ENCODE measurements at regions not wholly inside any gene's neighbourhood (a gene's known extent, or its start where the extent isn't known, plus 50 kb on each side); places are given as distances from the start of the nearest gene placed in this dataset.

DNA sequence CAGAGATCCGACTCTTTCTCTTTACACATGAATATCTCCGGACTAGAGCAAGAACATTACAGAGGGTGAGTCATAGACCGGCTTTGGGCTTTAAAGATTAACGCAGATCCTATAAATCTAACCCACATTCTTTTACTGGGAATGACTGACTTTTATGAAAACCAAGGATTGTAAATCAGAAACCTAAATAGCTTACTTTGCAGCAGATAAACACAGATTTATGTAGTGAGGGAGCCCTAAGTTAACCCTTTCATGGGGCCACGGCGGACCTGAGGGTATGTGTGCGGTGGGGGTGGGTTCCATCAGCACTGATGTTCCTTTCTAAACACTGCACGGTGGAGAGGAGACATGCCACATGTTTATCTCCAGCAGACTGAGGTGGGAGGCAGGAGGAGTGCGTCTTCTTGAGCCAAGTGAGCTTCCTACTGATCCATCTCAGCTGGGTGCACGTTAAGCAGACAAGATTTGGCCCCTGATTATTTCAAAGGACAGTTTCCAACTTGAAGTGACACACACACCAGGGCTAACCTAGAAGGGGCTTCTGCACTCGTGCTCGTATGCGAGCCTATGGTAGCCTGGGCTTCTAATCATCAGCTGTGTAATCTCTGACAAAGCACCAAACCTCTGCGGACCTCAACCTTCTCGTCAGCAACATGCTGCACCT, 127.6 kb downstream of the WDR11 start:
- FAIRE-seq = no peak
- intact Hi-C loops (cut with DNase I) = no loop called here
- peaks cover 0 to 12% (median 3%) of the 10 kb centered on the region in 3 donors for H3K9me3 ChIP-seq (ENCODE audit: control insufficient read depth in 2 of 3, insufficient read depth in 1 of 3, low read length in 3 of 3)
- no peaks in the 10 kb centered on the region for H3K36me3 ChIP-seq (ENCODE audit: control insufficient read depth in 2 of 3, insufficient read depth in 3 of 3, low read length in 3 of 3)
- TF ChIP-seq, protein P1, sequence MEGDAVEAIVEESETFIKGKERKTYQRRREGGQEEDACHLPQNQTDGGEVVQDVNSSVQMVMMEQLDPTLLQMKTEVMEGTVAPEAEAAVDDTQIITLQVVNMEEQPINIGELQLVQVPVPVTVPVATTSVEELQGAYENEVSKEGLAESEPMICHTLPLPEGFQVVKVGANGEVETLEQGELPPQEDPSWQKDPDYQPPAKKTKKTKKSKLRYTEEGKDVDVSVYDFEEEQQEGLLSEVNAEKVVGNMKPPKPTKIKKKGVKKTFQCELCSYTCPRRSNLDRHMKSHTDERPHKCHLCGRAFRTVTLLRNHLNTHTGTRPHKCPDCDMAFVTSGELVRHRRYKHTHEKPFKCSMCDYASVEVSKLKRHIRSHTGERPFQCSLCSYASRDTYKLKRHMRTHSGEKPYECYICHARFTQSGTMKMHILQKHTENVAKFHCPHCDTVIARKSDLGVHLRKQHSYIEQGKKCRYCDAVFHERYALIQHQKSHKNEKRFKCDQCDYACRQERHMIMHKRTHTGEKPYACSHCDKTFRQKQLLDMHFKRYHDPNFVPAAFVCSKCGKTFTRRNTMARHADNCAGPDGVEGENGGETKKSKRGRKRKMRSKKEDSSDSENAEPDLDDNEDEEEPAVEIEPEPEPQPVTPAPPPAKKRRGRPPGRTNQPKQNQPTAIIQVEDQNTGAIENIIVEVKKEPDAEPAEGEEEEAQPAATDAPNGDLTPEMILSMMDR (IDR thresholded peaks at IDR 0.05; ENCODE audit: borderline replicate concordance, extremely low read depth, insufficient read depth) = no peak
- H3K4me3 ChIP-seq (ENCODE audit: low read length in 3 of 3) = peak overlapping the region; percentile 32 to 62 (median 53)
- peak in 4 of 5 donors; percentile 76 to 90 (median 84) for DNase-seq
- no peak overlapping the region for H3K27ac ChIP-seq (ENCODE audit: low read depth in 2 of 2, low read length in 2 of 2)
- no peaks in the 10 kb centered on the region for H3K27me3 ChIP-seq (ENCODE audit: control insufficient read depth, insufficient read depth, low read length)
- H3K9ac ChIP-seq (ENCODE audit: low read length in 3 of 3) = peak overlapping the region in 1 of 3 donors; percentile 53
- H3K4me1 ChIP-seq (ENCODE audit: control insufficient read depth in 2 of 3, insufficient read depth in 2 of 3, low read depth in 1 of 3, low read length in 3 of 3) = peaks cover 9 to 14% (median 10%) of the 10 kb centered on the region in 3 donors

DNA sequence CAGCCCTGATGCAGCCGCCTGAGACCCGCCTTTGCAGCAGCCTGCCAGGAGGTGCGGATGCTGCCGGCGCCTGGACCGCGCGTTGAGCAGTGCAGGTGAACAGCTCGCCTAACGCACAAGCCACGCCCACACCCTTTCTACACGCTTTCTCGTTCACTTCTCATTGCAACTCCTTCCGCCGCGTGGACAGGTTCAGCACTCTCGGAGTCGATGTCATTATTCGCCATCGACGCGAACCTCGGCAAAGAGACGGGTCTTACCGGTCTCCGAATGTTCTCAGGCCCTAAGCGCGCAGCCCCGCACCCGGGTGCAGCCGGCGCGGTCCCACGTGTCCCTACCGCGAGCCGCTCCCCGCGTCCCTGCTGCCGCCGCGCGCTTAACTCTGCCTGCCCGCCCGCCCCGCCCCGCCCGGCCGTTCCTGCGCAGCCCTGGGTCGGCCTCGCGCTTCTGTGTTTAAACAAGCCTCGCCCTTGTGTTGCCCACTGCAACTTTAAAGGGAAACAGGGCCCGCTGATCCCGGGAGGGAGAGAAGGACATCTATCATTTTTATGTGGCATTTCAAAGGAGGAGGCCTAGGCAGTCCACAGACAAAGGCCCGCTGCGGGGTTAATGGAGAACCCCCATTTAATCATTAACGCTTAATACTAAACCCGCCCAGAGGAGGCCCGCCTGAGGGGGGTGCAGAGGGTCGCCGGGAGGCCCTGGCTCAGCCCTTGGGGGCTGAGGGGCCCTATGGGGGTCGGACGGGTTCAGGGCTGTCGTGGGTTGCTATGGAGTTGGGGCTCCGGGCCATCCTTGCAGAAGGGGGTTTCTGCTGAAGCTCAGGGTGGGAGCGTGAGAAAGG, 128.5 kb downstream of the WDR11 start:
- no peaks in the 10 kb centered on the region for H3K36me3 ChIP-seq (ENCODE audit: control insufficient read depth in 2 of 3, insufficient read depth in 3 of 3, low read length in 3 of 3)
- intact Hi-C loops (cut with DNase I) = no loop called here
- peak overlapping the region; percentile 32 to 62 (median 53) for H3K4me3 ChIP-seq (ENCODE audit: low read length in 3 of 3)
- DNase-seq (peak; percentile 84 to 96 (median 95)), FAIRE-seq (no peak)
- TF ChIP-seq, protein P1 (IDR thresholded peaks at IDR 0.05; ENCODE audit: borderline replicate concordance, extremely low read depth, insufficient read depth) = no peak
- H3K9me3 ChIP-seq (ENCODE audit: control insufficient read depth in 2 of 3, insufficient read depth in 1 of 3, low read length in 3 of 3) = peaks cover 0 to 6% (median 3%) of the 10 kb centered on the region in 3 donors
- H3K9ac ChIP-seq (ENCODE audit: low read length in 3 of 3) = peak overlapping the region in 1 of 3 donors; percentile 53
- H3K27me3 ChIP-seq (ENCODE audit: control insufficient read depth, insufficient read depth, low read length) = no peaks in the 10 kb centered on the region
- peaks cover 9 to 14% (median 10%) of the 10 kb centered on the region in 3 donors for H3K4me1 ChIP-seq (ENCODE audit: control insufficient read depth in 2 of 3, insufficient read depth in 2 of 3, low read depth in 1 of 3, low read length in 3 of 3)
- H3K27ac ChIP-seq (ENCODE audit: low read depth in 2 of 2, low read length in 2 of 2) = no peak overlapping the region

DNA sequence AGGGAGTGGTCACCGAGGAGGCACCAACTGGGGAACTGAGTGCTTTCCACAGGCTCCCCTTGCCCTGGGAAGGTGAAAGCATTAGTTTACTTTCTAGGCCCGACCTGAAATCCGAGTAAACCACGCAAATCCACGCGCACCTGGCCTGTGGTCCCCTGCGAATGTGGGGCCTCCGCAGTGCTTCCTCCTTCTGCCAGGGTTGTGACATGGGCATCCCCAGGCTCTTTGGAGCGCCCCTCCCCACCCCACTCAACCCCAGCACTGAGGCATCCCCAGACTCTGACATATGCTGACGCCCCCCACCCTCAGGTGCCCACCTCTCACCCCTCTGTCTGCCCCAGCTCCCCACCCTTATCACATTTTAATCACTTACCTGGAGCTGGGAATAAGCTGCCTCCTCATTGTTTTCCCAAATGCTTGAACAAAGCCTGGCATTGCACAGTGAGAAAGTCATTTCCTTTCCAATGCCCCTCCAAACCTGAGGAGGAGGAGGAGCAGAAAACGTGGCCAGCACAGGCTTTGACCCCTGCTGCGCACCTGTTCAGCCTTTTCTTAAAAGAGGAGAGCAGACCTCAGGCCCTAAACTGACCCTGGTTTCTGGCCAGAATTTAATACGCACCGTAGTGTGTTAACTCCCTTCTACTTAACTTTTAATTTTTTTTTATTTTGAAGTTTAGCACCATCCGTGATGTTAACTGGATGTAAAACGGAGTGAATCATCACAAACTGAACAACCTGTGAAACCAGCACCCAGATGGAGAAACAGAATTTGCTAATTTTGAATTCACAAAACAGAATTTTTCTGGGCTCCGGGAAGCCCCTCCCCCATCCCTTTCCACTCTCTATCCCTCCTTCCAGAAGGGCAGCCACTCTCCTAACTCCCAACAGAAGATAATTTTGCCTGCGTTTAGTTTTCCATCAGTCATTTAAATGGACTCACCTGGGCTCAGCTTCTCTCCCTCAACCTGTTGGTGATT, 129.4 kb downstream of the WDR11 start:
- Histone ChIP-seq H3K9ac (ENCODE audit: low read length in 3 of 3) (no peak overlapping the region), H3K4me1 (ENCODE audit: control insufficient read depth in 2 of 3, insufficient read depth in 2 of 3, low read depth in 1 of 3, low read length in 3 of 3) (peaks cover 9 to 14% (median 10%) of the 10 kb centered on the region in 3 donors), H3K27me3 (ENCODE audit: control insufficient read depth, insufficient read depth, low read length) (no peaks in the 10 kb centered on the region), H3K4me3 (ENCODE audit: low read length in 3 of 3) (no peak overlapping the region), H3K27ac (ENCODE audit: low read depth in 2 of 2, low read length in 2 of 2) (no peak overlapping the region), H3K36me3 (ENCODE audit: control insufficient read depth in 2 of 3, insufficient read depth in 3 of 3, low read length in 3 of 3) (no peaks in the 10 kb centered on the region), H3K9me3 (ENCODE audit: control insufficient read depth in 2 of 3, insufficient read depth in 1 of 3, low read length in 3 of 3) (no peaks in the 10 kb centered on the region)
- DNase-seq (peak in 3 of 5 donors; percentile 35 to 58 (median 57)), FAIRE-seq (no peak)
- intact Hi-C loops (cut with DNase I) = no loop called here
- TF ChIP-seq, protein P1 (IDR thresholded peaks at IDR 0.05; ENCODE audit: borderline replicate concordance, extremely low read depth, insufficient read depth) = no peak

All from kidney (tissue), 13 donors.